OCI-LY3 (cell line): ENCODE measurements at regions not wholly inside any gene's neighbourhood (a gene's known extent, or its start where the extent isn't known, plus 50 kb on each side); places are given as distances from the start of the nearest gene placed in this dataset.
"Not testable (repeated sequence)": the region's sequence is repeated elsewhere in the genome, so short reads cannot be mapped to it uniquely, and the experiment has no call there.

Experiments
- H2AFZ ChIP-seq: fragments of 200-600, 300-600 bp; shearing (Covaris generic); 2 replicates; pipeline ENCODE4 v1.6.0; 2014; ENCODE audit warnings: antibody characterized with exemption, low read depth, low read length
- H3K27ac ChIP-seq: fragments of 200-600, 300-600 bp; sonication (generic); 2 replicates; pipeline ENCODE4 v1.5.1; 2014; ENCODE audit warnings: mild to moderate bottlenecking, low read length, moderate library complexity, mixed read lengths
- H3K27me3 ChIP-seq: fragments of 200-600, 300-600 bp; sonication (generic); 2 replicates; pipeline ENCODE4 v1.6.1; 2014; ENCODE audit warnings: low read depth, low read length, mixed read lengths
- H3K36me3 ChIP-seq: fragments of 200-600, 300-600 bp; sonication (generic); replicated peaks from 2 replicates; pipeline ENCODE3; 2014; ENCODE audit warnings: low read depth, low read length, mixed read lengths
- H3K4me1 ChIP-seq: fragments of 300-600, 200-600 bp; sonication (generic); 2 replicates; pipeline ENCODE4 v1.6.1; 2014; ENCODE audit warnings: low read length, mixed read lengths
- H3K4me2 ChIP-seq: fragments of 200-600, 300-600 bp; sonication (generic); 2 replicates; pipeline ENCODE4 v1.6.1; 2014; ENCODE audit warnings: low read length, mixed read lengths
- H3K4me3 ChIP-seq: fragments of 300-600, 200-600 bp; sonication (generic); 2 replicates; pipeline ENCODE4 v1.5.1; 2014; ENCODE audit warnings: antibody characterized with exemption, mild to moderate bottlenecking, low read length, moderate library complexity
- H3K79me2 ChIP-seq: fragments of 300-600, 200-600 bp; shearing (Covaris generic); 2 replicates; pipeline ENCODE4 v1.6.1; 2014; ENCODE audit warnings: mild to moderate bottlenecking, low read length, mixed read lengths
- H3K9ac ChIP-seq: fragments of 300-600, 200-600 bp; shearing (Covaris generic); 2 replicates; pipeline ENCODE4 v1.6.0; 2014; ENCODE audit warnings: mild to moderate bottlenecking, low read length, moderate library complexity
- H3K9me3 ChIP-seq: fragments of 200-600, 300-600 bp; shearing (Covaris generic); 2 replicates; pipeline ENCODE4 v1.6.1; 2014; ENCODE audit warnings: low read length, mixed read lengths; ENCODE audit not compliant: insufficient read depth
- H4K20me1 ChIP-seq: fragments of 200-600, 300-600 bp; sonication (generic); 2 replicates; pipeline ENCODE4 v1.6.1; 2016; ENCODE audit warnings: low read length, mixed read lengths; ENCODE audit not compliant: insufficient read depth
- EZH2phosphoT487 ChIP-seq: fragments of 200-600 bp; shearing (Covaris generic); IDR thresholded peaks from 2 replicates; pipeline ENCODE4 v1.6.1; 2018; ENCODE audit warnings: antibody characterized with exemption, mixed run types, low read depth
- TF ChIP-seq, protein P1 (sequence below): fragments of 200-600, 300-600 bp; sonication (generic); IDR thresholded peaks from 2 replicates; pipeline ENCODE4 v1.5.1; 2014; ENCODE audit warnings: antibody characterized with exemption, low read length, low read depth

DNA sequence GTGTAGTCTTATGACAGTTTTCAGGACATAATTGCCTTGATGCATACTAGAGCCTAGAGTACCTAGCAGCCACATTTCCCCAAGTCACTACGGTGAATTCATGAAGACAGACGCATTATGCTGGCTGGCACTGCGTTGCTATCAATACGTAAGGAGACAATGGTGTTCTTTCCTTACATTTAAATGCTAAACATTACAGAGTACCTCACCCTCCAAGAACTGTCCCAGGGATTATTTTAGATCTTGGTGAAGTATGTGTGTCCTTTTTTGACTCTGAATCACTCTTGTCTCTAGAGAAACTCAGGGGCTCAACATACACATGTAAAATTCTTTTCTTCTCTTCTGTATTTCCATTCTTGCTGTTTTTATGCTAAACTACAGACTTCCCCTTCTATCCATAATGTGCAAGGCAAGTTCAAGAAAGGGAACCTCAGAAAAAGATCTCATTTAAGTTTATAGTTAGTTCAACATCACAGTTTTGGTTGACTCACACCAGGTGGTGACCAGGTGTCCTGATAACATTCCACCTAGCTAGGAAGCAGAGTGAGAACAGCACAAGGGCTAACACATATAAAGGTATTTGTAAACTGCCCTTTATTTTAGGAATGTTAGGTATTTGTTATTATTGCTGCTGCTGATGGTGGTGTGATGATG lies 212.4 kb upstream of the HNRNPA3 start:
- Histone ChIP-seq H3K4me2 (no peak overlapping the region), H3K9ac (no peak overlapping the region), H2AFZ (no peak overlapping the region), H3K36me3 (no peaks in the 10 kb centered on the region), H3K9me3 (no peaks in the 10 kb centered on the region), H3K27me3 (no peaks in the 10 kb centered on the region), H3K27ac (no peak overlapping the region), H3K4me1 (peaks cover 31% of the 10 kb centered on the region), H3K4me3 (no peak overlapping the region), H3K79me2 (no peaks in the 10 kb centered on the region), H4K20me1 (no peaks in the 10 kb centered on the region)
- TF ChIP-seq, protein P1, sequence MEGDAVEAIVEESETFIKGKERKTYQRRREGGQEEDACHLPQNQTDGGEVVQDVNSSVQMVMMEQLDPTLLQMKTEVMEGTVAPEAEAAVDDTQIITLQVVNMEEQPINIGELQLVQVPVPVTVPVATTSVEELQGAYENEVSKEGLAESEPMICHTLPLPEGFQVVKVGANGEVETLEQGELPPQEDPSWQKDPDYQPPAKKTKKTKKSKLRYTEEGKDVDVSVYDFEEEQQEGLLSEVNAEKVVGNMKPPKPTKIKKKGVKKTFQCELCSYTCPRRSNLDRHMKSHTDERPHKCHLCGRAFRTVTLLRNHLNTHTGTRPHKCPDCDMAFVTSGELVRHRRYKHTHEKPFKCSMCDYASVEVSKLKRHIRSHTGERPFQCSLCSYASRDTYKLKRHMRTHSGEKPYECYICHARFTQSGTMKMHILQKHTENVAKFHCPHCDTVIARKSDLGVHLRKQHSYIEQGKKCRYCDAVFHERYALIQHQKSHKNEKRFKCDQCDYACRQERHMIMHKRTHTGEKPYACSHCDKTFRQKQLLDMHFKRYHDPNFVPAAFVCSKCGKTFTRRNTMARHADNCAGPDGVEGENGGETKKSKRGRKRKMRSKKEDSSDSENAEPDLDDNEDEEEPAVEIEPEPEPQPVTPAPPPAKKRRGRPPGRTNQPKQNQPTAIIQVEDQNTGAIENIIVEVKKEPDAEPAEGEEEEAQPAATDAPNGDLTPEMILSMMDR = no peak
- no peak for TF ChIP-seq EZH2phosphoT487

- TF ChIP-seq EZH2phosphoT487 = no peak
- TF ChIP-seq, protein P1 = no peak
- no peaks in the 10 kb centered on the region for H4K20me1 ChIP-seq
- H3K36me3 ChIP-seq = no peaks in the 10 kb centered on the region
- H3K27ac ChIP-seq = no peak overlapping the region
- peaks cover 31% of the 10 kb centered on the region for H3K4me1 ChIP-seq
- no peaks in the 10 kb centered on the region for H3K27me3 ChIP-seq
- no peak overlapping the region for H2AFZ ChIP-seq
- no peaks in the 10 kb centered on the region for H3K9me3 ChIP-seq
- H3K4me3 ChIP-seq = no peak overlapping the region
- H3K79me2 ChIP-seq = no peaks in the 10 kb centered on the region
- H3K9ac ChIP-seq = no peak overlapping the region
- H3K4me2 ChIP-seq = no peak overlapping the region
Measured at GRCh38 chr2:177000715-177001072, 211.9 kb upstream of the HNRNPA3 start.

- H3K4me2 ChIP-seq = no peak overlapping the region
- H3K36me3 ChIP-seq = no peaks in the 10 kb centered on the region
- no peak overlapping the region for H2AFZ ChIP-seq
- no peaks in the 10 kb centered on the region for H3K9me3 ChIP-seq
- H3K4me3 ChIP-seq = no peak overlapping the region
- peaks cover 31% of the 10 kb centered on the region for H3K4me1 ChIP-seq
- H4K20me1 ChIP-seq = no peaks in the 10 kb centered on the region
- H3K27me3 ChIP-seq = no peaks in the 10 kb centered on the region
- H3K27ac ChIP-seq = no peak overlapping the region
- H3K9ac ChIP-seq = no peak overlapping the region
- no peaks in the 10 kb centered on the region for H3K79me2 ChIP-seq
- TF ChIP-seq EZH2phosphoT487 = no peak
- TF ChIP-seq, protein P1 = no peak
Measured at GRCh38 chr2:177001334-177001733, 211.3 kb upstream of the HNRNPA3 start.

DNA sequence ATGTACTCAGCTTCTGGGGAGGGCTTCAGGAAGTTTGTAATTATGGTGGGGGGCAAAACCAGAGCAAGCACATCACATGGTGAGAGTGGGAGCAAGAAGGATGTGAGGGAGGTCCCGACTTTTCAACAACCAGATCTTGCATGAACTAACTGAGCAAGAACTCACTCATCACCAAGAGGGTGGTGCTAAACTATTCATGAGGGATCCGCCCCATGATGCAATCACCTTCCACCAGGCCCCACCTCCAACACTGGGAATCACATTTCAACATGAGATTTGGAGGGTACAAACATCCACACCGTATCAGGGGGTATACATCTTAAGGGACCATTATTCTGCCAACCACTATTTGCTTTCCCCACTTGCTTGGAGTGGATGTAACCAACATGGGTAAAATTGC lies 209.6 kb upstream of the HNRNPA3 start:
- Histone ChIP-seq H3K4me2 (no peak overlapping the region), H3K4me3 (no peak overlapping the region), H3K27me3 (no peaks in the 10 kb centered on the region), H3K9ac (no peak overlapping the region), H3K79me2 (no peaks in the 10 kb centered on the region), H3K27ac (no peak overlapping the region), H3K9me3 (no peaks in the 10 kb centered on the region), H3K36me3 (no peaks in the 10 kb centered on the region), H2AFZ (no peak overlapping the region), H4K20me1 (no peaks in the 10 kb centered on the region), H3K4me1 (peaks cover 18% of the 10 kb centered on the region)
- no peak for TF ChIP-seq EZH2phosphoT487
- TF ChIP-seq, protein P1 = no peak

GRCh38 chr2:177007726-177008125 lies 204.9 kb upstream of the HNRNPA3 start:
- not testable (repeated sequence) for H3K4me2 ChIP-seq, H3K36me3 ChIP-seq, H4K20me1 ChIP-seq, H3K9me3 ChIP-seq, H3K4me3 ChIP-seq, H2AFZ ChIP-seq, H3K9ac ChIP-seq, H3K4me1 ChIP-seq, H3K27ac ChIP-seq, H3K79me2 ChIP-seq, H3K27me3 ChIP-seq

DNA sequence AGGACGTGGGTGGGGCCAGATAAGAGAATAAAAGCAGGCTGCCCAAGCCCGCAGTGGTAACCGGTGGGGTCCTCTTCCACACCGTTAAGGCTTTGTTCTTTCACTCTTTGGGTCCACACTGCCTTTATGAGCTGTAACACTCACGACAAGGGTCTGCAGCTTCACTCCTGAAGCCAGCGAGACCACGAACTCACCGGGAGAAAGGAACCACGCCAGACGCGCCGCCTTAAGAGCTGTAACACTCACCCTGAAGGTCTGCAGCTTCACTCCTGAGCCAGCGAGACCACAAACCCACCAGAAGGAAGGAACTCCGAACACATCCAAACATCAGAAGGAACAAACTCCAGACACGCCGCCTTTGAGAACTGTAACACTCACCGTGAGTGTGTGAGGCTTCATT lies 203.9 kb upstream of the HNRNPA3 start:
- H3K27me3 ChIP-seq, H3K4me3 ChIP-seq, H3K9ac ChIP-seq, H2AFZ ChIP-seq, H3K4me2 ChIP-seq, H3K27ac ChIP-seq, H3K79me2 ChIP-seq, H3K36me3 ChIP-seq, H3K4me1 ChIP-seq, H4K20me1 ChIP-seq, H3K9me3 ChIP-seq: not testable (repeated sequence)
